NCI-H1417 (cell line): ENCODE measurements at regions not wholly inside any gene's neighbourhood (a gene's known extent, or its start where the extent isn't known, plus 50 kb on each side); places are given as distances from the start of the nearest gene placed in this dataset.

ENCODE experiments used
- DNase-seq, 3 experiments: peaks; one replicate each; lab custom pipeline; 2025; lab: John Stamatoyannopoulos, UW

GRCh38 chr22:49324527-49325491 is 502.9 kb downstream of the BRD1 start:
- DNase-seq, result no peak

GRCh38 chr22:49323751-49324415 is 503.8 kb downstream of the BRD1 start:
- DNase-seq, result no peak

DNA sequence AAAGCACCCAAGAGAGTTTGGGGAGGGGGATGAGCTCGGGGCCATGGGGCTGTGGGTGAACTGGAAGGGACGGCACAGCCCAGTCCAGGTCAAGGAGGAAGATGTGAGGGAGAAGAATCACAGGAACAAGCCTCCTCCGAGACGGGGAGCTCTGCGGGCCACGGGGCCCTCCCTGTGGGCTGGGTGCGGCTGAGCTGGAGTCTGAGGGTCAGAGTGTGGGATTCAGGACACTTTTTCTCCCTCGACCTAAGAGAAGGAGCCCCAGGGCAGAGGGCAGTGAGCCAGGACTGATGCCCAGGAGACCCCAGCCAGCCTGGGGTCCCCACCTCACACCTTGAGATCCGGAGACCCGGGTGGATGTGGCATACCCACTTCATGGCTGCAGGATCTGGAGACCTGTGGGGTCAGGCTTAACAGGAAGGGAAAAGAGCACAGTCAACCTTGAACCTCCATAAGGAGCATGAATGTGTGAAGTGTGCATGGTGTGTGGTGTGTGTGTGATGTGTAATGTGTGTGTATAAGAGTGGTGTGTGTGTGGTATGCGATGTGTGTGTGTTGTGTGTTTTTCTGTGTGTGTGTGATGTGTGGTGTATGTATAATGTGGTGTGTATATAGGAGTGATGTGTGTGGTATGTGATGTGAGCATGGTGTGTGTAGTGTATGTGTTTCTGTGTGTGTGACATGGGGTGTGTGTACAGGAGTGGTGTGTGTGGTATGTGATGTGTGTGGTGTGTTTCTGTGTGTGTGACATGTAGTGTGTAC is 504.6 kb downstream of the BRD1 start:
- no peak for DNase-seq

- no peak for DNase-seq
Measured at GRCh38 chr22:49322231-49322630, 505.4 kb downstream of the BRD1 start.

DNA sequence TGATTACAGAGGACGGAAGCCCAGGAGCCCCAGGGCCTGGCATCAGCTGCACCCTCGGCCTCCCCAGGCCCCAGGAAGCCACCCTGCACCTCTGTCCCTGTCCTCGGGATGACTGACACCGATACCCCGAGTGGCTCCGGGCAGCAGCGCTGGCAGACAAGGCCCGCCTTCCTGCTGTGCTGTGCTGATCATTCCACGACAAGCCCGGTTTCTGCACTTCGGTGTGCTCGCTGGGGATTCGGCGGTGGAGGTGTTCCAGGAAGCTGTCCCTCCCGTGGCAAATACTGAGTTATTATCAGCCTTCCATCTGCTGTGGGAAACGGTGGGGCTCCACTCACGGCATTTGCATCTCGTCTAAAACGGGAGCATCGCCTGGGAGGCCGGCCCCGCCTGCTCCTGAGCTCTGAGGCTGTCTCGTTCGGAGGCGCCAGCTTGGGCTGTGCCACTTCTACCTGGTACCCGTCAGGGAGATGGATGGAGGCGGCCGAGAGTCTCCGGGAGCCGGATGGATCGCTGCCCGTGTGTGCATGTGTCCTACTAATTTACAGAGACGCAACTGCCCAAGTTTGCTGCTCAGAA is 506.1 kb downstream of the BRD1 start:
- DNase-seq, result no peak

DNA sequence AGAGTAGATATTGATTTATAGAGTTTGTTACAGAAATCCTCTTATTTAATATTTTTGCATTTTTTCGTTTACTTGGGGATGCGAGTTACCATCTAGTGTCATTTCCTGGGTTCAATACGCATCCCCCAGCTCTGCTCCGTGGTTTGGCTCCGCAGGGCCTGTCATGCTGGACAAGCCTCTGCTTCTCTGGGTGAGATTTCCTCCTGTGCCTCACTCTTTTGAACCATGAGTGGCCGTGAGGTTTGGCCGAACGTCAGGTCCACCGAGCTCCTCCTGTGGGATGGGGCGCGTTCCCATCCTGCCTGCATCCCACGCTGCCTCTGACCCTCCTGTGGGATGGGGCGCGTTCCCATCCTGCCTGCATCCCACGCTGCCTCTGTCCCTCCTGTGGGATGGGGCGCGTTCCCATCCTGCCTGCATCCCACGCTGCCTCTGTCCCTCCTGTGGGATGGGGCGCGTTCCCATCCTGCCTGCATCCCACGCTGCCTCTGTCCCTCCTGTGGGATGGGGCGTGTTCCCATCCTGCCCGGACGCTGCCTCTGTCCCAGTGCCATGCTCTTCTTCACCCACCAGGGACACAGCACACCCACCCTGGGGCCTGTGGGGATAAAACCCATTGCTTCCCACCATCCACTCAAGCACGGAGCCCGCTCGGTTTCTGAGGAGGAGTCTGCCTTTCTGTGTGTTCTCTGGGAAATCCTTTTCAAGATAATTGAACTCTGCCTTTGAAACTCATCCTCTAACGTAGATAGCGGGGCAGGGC is 506.8 kb downstream of the BRD1 start:
- DNase-seq, result no peak

GRCh38 chr22:49317369-49317768 is 510.3 kb downstream of the BRD1 start:
- DNase-seq, result no peak

DNA sequence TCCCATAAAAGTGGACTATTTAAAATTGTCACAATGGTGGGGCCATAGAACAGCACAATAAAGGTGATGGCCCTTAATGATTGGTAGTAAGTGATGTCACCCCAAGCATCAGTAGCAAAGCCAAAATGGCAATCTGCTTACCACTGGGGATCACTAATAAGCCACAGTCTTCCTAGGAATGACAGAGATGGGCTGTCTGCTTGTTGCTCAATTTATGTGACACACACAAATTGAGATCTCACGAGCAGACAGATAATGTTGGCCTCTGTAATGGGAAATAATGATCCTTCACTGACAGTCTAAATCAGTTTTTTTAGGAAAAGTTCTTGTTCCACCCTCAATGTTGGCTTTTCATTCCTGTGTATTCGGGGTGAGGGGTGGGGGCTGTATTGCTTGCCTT is 515.1 kb downstream of the BRD1 start:
- no peak for DNase-seq

GRCh38 chr22:49310354-49310753 is 517.3 kb downstream of the BRD1 start:
- no peak for DNase-seq

DNA sequence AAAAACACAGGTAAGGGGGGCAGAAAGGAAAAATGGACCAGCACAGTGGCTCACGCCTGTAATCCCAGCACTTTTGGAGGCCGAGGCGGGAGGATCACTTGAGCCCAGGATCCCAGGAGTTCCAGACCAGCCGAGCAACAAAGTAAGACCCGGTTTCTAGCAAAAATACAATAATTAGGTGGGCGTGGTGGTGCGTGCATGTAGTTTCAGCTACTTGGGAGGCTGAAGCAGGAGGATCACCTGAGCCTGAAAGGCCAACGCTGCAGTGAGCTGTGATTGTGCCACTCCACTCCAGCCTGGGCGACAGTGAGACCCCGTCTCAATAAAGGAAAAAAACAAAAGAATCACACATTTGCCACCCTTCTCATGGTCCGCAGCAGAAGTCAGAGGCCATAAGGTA is 519.4 kb downstream of the BRD1 start:
- no peak for DNase-seq

- no peak for DNase-seq
Measured at GRCh38 chr22:49307870-49308269, 519.8 kb downstream of the BRD1 start.

- DNase-seq, result no peak
Measured at GRCh38 chr22:49307481-49307830, 520.2 kb downstream of the BRD1 start.

DNA sequence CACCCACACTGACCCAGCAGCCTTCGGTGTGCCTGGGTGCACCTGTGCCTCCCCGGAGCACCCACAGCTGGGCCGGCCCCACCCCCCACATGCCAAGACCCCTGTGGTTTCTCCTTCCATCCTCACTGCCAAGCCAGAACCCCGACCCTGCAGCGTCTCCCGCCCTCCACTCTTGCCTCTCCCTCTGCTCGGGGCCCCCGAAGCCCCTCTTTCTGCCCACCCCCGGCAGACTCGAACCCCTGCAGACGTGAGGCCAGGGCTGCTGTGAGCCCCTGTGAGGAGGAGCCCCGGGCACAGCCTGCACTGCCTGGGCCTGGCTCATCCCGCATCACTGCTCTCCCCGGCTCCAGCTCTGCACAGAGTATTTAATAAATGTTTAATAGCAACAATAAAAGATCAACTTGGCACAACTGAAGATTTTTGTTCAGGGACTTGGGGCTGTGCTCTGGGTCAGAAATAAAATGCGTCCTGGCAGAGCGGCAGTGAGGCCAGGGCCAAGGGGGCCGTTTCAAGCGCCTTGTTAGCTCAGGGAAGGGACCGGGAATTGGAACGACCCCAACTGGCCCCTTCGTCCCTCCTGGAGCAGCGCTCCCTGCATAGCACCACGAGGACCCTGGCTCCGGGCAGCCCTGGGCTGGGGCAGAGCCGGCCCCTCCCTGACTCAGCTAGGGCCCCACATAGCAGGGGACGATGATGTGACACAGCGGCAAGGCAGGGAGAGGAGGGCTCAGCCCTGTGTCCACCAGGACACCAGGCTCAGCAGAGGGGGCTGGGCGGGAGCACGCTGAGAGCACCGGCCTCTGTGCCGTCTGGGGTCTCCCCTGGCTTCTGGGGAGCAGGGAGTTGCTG is 520.8 kb downstream of the BRD1 start:
- no peak for DNase-seq

DNA sequence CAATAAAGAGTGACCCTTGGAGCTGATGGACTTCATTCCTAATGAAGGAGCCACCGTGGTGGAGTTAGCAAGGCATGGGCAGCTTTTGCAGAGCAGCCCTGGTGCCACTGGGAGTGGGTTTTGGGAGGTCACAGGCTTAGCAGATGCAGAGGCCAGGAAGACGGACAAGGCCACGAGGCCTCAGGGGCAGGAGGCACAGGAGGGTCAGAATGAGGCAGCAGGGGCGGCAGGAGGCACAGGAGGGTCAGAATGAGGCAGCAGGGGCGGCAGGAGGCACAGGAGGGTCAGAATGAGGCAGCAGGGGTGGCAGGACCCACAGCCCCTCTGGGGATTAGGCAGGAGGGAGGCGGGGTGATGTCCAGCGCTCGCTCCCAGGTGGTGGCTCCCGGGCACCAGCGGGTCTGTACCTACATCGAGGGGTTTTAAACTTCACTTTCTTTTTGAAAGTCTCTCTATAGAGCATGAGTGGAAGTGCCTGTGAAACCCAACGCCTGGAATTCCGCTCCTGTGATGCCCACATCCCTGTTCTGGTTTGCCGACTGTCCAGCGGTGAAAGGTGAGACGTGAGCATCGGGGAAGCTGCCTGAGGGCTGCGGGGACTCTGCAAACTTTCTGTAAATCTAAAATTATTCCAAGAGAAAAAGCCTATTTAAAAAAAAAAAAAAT is 521.6 kb downstream of the BRD1 start:
- no peak for DNase-seq

- DNase-seq, result peak; percentile 6 to 16 (median 11)
Measured at GRCh38 chr22:49305214-49305965, 522.3 kb downstream of the BRD1 start.

- DNase-seq, result no peak
Measured at GRCh38 chr22:49303781-49304461, 523.8 kb downstream of the BRD1 start.

GRCh38 chr22:49303061-49303735 is 524.5 kb downstream of the BRD1 start:
- no peak for DNase-seq

DNA sequence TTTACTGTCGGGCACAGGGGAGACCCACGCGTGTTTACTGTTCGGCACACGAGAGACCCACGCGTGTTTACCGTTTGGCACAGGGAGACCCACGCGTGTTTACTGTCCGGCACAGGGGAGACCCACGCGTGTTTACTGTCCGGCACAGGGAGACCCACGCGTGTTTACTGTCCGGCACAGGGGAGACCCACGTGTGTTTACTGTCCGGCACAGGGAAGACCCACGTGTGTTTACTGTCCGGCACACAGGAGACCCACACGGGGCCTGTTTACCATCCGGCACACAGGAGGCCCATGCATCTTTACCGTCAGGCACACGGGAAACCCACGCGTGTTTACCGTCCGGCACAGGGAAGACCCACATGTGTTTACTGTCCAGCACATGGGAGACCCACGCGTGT is 525.1 kb downstream of the BRD1 start:
- no peak for DNase-seq
